GM21526 (cell line): ENCODE measurements at regions not wholly inside any gene's neighbourhood (a gene's known extent, or its start where the extent isn't known, plus 50 kb on each side); places are given as distances from the start of the nearest gene placed in this dataset.
"Not testable (repeated sequence)": the region's sequence is repeated elsewhere in the genome, so short reads cannot be mapped to it uniquely, and the experiment has no call there.

ENCODE experiments used
- ATAC-seq: cut with Tn5 transposase; IDR thresholded peaks from one replicate; pipeline ENCODE4 v1.9.1; 2021; ENCODE audit warnings: moderate library complexity; ENCODE audit not compliant: unreplicated experiment, low FRiP score

DNA sequence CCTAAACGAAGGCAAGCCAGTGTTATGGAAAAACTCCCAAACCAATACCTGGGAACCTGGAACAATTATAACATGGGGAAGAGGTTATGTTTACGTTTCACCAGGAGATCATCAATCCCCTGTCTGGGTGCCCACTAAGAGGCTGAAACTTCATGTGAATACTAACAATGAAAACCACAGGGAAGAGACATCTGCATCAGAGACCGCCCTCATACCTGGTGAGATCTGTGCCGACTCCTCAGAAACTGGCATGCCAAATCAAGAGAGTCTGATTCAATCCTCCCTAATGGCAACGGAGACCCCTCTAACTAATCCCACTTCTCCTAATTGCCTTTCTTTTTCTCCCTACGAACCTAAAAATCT, 163.2 kb downstream of the IER5 start:
- ATAC-seq, result no peak

- ATAC-seq, result not testable (repeated sequence)
Observed at GRCh38 chr1:181253601-181254000, 165.1 kb downstream of the IER5 start.

DNA sequence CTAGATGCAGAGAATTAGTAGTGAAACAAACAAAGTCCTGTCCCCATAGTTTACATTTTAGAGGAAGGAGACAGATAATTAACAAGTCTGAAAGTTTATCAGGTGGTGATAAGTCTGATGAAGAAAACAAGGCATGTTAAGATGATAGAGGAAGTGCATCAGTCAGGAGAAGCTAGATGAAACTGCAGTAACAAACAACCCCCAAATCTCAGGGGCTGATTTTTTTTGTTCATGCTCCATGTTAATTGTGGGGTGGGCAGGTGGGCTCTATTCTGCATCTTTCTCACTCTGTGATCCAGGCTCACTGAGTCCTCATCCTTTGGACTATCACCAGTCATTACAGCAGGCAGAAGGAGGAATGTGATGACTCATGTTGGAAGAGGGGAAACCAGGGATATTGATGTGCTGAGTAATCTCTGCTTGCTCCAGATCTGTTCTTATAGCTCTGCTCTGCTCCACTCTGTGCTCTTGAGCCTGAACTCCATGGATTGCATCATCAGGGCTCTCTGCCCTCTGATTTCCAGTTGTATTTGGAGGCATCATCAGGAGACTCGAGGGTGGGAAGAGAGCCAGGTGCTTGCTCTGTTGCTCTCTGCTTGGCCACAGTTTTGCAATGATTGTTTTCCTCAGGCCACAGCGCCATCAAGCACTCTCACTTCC, 166.9 kb downstream of the IER5 start:
- no peak for ATAC-seq

DNA sequence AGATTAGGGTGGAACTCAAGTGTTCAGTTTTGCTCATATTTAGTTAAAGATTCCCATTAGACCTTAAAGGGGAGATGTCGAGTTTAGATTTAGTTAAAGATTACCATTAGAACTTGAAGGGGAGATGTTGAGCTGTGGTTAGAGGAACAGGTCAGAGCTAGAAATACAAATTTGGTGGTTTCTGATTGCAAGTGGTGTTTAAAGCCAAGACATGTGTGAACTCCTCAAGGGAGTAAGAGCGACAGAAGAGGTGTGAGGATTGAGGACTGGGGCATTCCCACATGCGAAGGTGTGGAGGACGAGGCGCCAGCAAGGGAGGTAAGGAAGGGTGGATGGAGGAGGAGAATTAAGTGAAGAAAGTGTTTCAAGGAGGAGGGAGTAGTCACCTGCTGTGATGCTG, 168.6 kb downstream of the IER5 start:
- ATAC-seq, result no peak

DNA sequence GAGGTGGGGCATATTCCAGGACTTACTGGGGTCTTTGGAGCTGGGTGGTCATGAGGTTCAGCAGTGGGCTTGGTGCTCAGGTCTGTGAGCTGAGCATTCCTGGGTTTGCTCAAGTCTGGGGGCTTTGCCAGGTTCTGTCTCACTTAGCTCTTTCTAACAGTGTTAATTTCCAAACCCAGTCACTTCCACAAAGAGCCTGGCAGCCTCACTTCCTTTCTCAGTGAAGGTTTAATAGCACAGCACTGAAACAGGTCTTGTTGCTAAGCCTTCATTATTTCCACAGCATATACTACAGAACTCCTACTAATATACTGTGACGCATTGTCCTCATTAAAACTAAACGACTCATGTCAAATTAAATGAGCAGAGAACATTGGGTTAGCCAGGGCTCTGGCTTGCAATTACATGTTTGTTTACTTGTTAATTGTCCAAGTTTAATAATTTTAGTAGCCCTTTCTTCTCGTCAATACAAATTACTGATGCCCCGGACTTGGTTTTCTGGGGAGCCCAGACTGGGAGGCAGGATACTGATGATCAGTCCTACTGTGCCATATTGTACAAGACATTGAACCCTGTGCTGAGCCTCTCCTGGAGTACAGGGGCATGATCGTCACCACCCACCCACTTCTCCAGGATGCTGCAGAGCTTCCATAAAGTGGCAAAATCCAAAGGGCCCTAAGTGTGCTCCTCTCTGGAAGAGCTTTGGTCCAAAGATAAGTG, 170.7 kb downstream of the IER5 start:
- ATAC-seq, result no peak

GRCh38 chr1:181260271-181260670, 171.8 kb downstream of the IER5 start:
- no peak for ATAC-seq

DNA sequence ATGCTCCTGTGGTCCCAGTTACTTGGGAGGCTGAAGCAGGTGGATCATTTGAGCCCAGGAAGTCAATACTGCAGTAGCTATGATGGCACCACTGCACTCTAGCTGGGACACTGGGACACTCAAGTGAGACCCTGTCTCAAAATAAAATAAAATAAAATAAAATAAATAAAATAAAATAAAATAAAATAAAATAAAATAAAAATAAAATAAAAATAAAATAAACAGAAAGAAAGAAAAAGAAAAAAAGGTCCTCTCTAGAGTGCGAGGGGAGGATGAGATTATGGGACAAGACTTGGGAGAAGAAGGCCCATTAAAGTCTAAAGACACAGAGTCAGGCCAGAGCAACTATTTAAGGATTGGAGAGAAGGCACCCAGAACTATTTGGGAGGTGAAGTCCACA, 172.5 kb downstream of the IER5 start:
- ATAC-seq, result no peak

DNA sequence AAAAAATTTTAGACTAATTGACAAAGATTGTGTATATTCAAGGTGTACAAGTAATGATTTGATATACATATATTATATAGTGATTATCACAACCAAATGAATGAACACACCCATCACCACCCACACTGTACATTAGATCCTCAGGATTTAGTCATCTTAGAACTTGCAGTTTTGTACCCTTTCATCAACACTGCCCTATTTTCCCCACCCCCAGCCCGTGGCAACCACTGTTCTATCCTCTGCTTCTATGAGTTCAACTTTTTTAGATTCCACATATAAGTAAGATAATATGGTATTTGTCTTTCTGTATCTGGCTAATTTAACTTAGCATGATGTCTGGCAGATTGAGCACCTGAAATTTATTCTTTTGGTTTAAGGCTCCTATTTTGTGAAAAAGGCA, 173.6 kb downstream of the IER5 start:
- ATAC-seq, result no peak

GRCh38 chr1:181263444-181263843, 174.9 kb downstream of the IER5 start:
- no peak for ATAC-seq

GRCh38 chr1:181264821-181265220, 176.3 kb downstream of the IER5 start:
- ATAC-seq, result no peak

GRCh38 chr1:181284978-181285377, 196.5 kb downstream of the IER5 start:
- no peak for ATAC-seq

- no peak for ATAC-seq
Observed at GRCh38 chr1:181295217-181295616, 188.1 kb upstream of the CACNA1E start.

- no peak for ATAC-seq
Observed at GRCh38 chr1:181296180-181296579, 187.1 kb upstream of the CACNA1E start.

GRCh38 chr1:181308098-181308497, 175.2 kb upstream of the CACNA1E start:
- no peak for ATAC-seq

GRCh38 chr1:181310560-181310959, 172.8 kb upstream of the CACNA1E start:
- no peak for ATAC-seq

DNA sequence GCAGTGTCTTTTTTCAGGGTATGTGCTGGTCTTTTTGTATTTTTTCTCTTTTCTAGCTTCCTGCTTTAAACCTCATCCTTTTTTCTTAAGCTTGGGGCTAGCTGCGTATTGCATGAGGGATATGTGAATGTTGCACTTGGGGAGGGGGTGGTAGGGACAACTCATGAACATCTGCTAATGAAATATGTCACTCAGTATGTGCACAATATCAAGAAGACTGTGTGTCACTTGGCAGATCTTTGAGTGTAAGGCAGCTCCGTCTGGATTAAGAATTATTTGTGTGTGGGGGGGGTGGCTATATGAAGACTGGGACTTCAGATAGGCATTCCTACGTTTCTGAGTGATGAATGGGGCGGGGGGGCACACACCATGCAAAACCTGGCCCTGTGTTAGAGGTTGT, 170.4 kb upstream of the CACNA1E start:
- no peak for ATAC-seq

DNA sequence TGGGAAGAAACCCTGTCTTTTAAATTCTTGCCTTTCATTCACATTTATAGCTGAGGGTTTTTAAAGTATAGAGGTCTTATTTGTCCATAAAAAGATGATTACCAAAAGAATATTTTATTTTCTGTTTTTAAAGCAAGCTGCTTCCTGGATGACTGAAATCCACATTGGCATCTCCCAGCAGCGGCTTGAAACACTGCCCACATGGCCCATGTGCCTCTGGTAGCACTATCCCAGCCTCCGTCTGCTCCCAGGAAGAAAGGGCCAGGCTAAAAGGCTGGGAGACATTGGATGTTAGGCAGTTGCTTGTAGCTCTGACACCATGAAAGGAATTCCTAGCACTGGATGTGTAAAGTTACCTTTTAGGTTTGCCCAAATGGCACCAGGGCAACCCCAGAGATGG, 169.9 kb upstream of the CACNA1E start:
- ATAC-seq, result no peak

GRCh38 chr1:181314010-181314409, 169.3 kb upstream of the CACNA1E start:
- ATAC-seq, result no peak

DNA sequence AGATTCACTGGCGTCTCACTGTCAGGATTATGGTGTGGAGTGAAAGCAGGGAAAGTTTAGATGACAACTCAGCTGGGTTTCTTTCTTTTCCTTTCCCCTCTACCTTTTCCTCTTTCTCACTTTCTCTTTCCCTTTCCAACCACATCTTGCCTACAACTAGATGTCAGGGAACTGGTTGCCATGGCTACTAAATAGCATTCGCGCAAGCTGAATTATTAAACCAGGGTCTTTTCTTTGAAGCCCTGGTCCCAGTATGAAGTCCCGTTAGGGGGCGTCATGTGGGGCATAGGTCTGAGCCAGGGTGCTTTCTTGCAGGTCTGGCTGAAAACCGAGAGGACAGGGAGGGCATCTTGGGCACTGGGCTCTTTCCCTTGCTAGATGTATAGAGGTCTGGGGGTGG, 168.4 kb upstream of the CACNA1E start:
- ATAC-seq, result no peak

- ATAC-seq, result no peak
Observed at GRCh38 chr1:181317261-181317930, 165.9 kb upstream of the CACNA1E start.

DNA sequence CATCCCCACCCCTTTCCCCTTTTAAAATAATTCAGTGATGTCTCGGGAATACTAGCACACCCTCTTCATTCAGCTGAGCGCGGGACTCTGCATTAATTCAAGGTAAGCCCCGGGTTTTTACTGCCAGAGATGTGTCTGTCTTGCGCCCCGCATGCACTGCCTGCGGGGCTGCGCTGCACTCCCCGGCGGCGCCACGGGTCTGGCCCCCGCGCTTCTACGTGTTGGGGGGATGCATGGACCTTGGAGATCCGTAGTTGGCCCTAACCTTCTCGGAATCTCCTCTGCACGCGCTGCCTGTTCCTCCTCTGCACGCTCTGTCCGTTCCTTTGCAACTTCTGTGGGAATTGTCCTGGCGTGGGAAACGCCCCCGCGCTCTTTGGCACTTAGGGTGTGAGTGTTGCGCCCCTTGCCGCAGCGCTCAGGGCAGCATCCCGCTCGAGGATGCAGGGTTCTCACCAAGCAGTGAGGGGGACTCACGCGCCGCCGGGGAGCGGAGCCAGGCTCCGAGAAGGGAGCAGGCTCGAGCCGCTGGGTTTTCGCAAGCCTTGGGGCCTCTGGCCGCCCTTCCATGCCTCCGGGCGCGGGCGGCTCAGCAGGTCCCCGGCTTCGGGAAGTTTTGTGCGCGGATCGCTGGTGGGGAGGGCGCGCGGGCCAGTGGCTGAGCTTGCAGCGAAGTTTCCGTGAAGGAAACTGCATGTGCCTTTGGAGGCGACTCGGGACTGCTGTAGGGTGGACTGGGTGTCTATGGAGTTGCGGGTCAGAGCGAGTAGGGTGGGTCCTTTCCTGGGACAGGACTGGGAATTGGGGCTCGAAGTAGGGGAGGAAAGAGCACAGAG, 165.1 kb upstream of the CACNA1E start:
- no peak for ATAC-seq
